Hematopoietic multipotent progenitor cell treated with erythropoietin and hydrocortisone succinate and interleukin-3 and kit ligand, for 4 days (in vitro differentiated cells): ENCODE measurements at regions not wholly inside any gene's neighbourhood (a gene's known extent, or its start where the extent isn't known, plus 50 kb on each side); places are given as distances from the start of the nearest gene placed in this dataset.

Experiments
- DNase-seq: peaks from one replicate; pipeline ENCODE4 v3.0.0-alpha.2; 2015

GRCh38 chr12:124225730-124226129 lies 69.2 kb upstream of the RFLNA start:
- DNase-seq, result no peak

- no peak for DNase-seq
These were observed 66.8 kb upstream of the RFLNA start for GRCh38 chr12:124227951-124228711.

- DNase-seq, result no peak
These were observed 65.4 kb upstream of the RFLNA start for GRCh38 chr12:124229520-124229919.

- DNase-seq, result peak; percentile 12
These were observed 64.7 kb upstream of the RFLNA start for GRCh38 chr12:124230117-124230757.

- no peak for DNase-seq
These were observed 64.1 kb upstream of the RFLNA start for GRCh38 chr12:124230789-124231188.

- no peak for DNase-seq
These were observed 62.8 kb upstream of the RFLNA start for GRCh38 chr12:124231980-124232653.

- no peak for DNase-seq
These were observed 62.3 kb upstream of the RFLNA start for GRCh38 chr12:124232654-124232987.

- DNase-seq, result no peak
These were observed 61.7 kb upstream of the RFLNA start for GRCh38 chr12:124233041-124233796.

- peak; percentile 12 for DNase-seq
These were observed 60.9 kb upstream of the RFLNA start for GRCh38 chr12:124233846-124234640.

- DNase-seq, result no peak
These were observed 58.3 kb upstream of the RFLNA start for GRCh38 chr12:124236625-124237031.

- no peak for DNase-seq
These were observed 56.0 kb upstream of the RFLNA start for GRCh38 chr12:124238886-124239285.

- DNase-seq, result peak; percentile 51
These were observed 54.4 kb upstream of the RFLNA start for GRCh38 chr12:124240493-124240892.

GRCh38 chr12:124241776-124242528 lies 52.9 kb upstream of the RFLNA start:
- no peak for DNase-seq

- DNase-seq, result peak; percentile 53
These were observed 52.3 kb upstream of the RFLNA start for GRCh38 chr12:124242529-124243065.

- DNase-seq, result no peak
These were observed 51.0 kb upstream of the RFLNA start for GRCh38 chr12:124243936-124244335.
